ENCODE measurements at regions not wholly inside any gene's neighbourhood (a gene's known extent, or its start where the extent isn't known, plus 50 kb on each side); places are given as distances from the start of the nearest gene placed in this dataset.

- no peak for TF ChIP-seq CTCF (IDR thresholded peaks at IDR 0.05; ENCODE audit: borderline replicate concordance, control extremely low read depth, extremely low read depth, insufficient read depth, missing control alignments)
- in situ Hi-C loops (cut with MboI; ENCODE audit: low sequenced_read_pairs, unreplicated experiment): no loop called here
- no peak for DNase-seq (ENCODE audit: low spot score)
Observed at GRCh38 chr7:35526645-35527044, 168.3 kb downstream of the HERPUD2 start.

- in situ Hi-C loops (cut with MboI; ENCODE audit: low sequenced_read_pairs, unreplicated experiment): loop anchor here (25.0 kb wide), 1 partner anchor 312 kb away; no protein-coding TSS in a partner anchor
- DNase-seq (ENCODE audit: low spot score): no peak
- no peak for TF ChIP-seq CTCF (IDR thresholded peaks at IDR 0.05; ENCODE audit: borderline replicate concordance, control extremely low read depth, extremely low read depth, insufficient read depth, missing control alignments)
Observed at GRCh38 chr7:35524112-35524804, 170.7 kb downstream of the HERPUD2 start.

GRCh38 chr7:35523292-35523691 is 171.6 kb downstream of the HERPUD2 start:
- DNase-seq (ENCODE audit: low spot score): no peak
- in situ Hi-C loops (cut with MboI; ENCODE audit: low sequenced_read_pairs, unreplicated experiment): loop anchor here (25.0 kb wide), 1 partner anchor 311 kb away; no protein-coding TSS in a partner anchor

GRCh38 chr7:35522697-35523096 is 172.2 kb downstream of the HERPUD2 start:
- TF ChIP-seq CTCF (IDR thresholded peaks at IDR 0.05; ENCODE audit: borderline replicate concordance, control extremely low read depth, extremely low read depth, insufficient read depth, missing control alignments): no peak
- DNase-seq (ENCODE audit: low spot score): no peak
- in situ Hi-C loops (cut with MboI; ENCODE audit: low sequenced_read_pairs, unreplicated experiment): loop anchor here (25.0 kb wide), 1 partner anchor 310 kb away; no protein-coding TSS in a partner anchor

More at GRCh38 chr7:35523292-35523691, 171.6 kb downstream of the HERPUD2 start:
- no peak for TF ChIP-seq CTCF (IDR thresholded peaks at IDR 0.05; ENCODE audit: borderline replicate concordance, control extremely low read depth, extremely low read depth, insufficient read depth, missing control alignments)

- no peak for DNase-seq (ENCODE audit: low spot score)
- no peak for TF ChIP-seq CTCF (IDR thresholded peaks at IDR 0.05; ENCODE audit: borderline replicate concordance, control extremely low read depth, extremely low read depth, insufficient read depth, missing control alignments)
- in situ Hi-C loops (cut with MboI; ENCODE audit: low sequenced_read_pairs, unreplicated experiment): loop anchor here (25.0 kb wide), 1 partner anchor 310 kb away; no protein-coding TSS in a partner anchor
Observed at GRCh38 chr7:35521941-35522340, 173.0 kb downstream of the HERPUD2 start.

- no peak for TF ChIP-seq CTCF (IDR thresholded peaks at IDR 0.05; ENCODE audit: borderline replicate concordance, control extremely low read depth, extremely low read depth, insufficient read depth, missing control alignments)
- in situ Hi-C loops (cut with MboI; ENCODE audit: low sequenced_read_pairs, unreplicated experiment): loop anchor here (25.0 kb wide), 1 partner anchor 309 kb away; no protein-coding TSS in a partner anchor
- DNase-seq (ENCODE audit: low spot score): no peak
Observed at GRCh38 chr7:35520810-35521625, 173.9 kb downstream of the HERPUD2 start.

All from GM13976 (cell line).